Upper lobe of right lung (tissue), 1 donor: ENCODE measurements at regions not wholly inside any gene's neighbourhood (a gene's known extent, or its start where the extent isn't known, plus 50 kb on each side); places are given as distances from the start of the nearest gene placed in this dataset.
"Not testable (repeated sequence)": the region's sequence is repeated elsewhere in the genome, so short reads cannot be mapped to it uniquely, and the experiment has no call there.

Experiments
- ATAC-seq: fragments of 200-7000 bp; cut with Tn5 transposase; one replicate; pipeline ENCODE4 v1.9.1; 2020; ENCODE audit warnings: mild to moderate bottlenecking, moderate library complexity
- DNase-seq: peaks from one replicate; pipeline ENCODE4 v3.0.0-alpha.2; 2020
- H3K27ac ChIP-seq: fragments of 200-600 bp; one replicate; pipeline ENCODE4 v1.8.0; 2022
- H3K27me3 ChIP-seq: fragments of 200-600 bp; one replicate; pipeline ENCODE4 v1.8.0; 2022; ENCODE audit warnings: mild to moderate bottlenecking
- H3K36me3 ChIP-seq: fragments of 200-600 bp; one replicate; pipeline ENCODE4 v1.8.0; 2022
- H3K4me1 ChIP-seq: fragments of 200-600 bp; one replicate; pipeline ENCODE4 v1.8.0; 2022
- H3K4me3 ChIP-seq: fragments of 200-600 bp; one replicate; pipeline ENCODE4 v1.8.0; 2022; ENCODE audit warnings: mild to moderate bottlenecking
- H3K9me3 ChIP-seq: fragments of 200-600 bp; one replicate; pipeline ENCODE4 v1.8.0; 2022
- CTCF ChIP-seq: fragments of 200-600 bp; IDR thresholded peaks from one replicate; pipeline ENCODE4 v1.8.0; 2022; ENCODE audit warnings: antibody characterized with exemption
- intact Hi-C: fragments of 100-400 bp; cut with DNase I; formaldehyde crosslinking; loops from one replicate; pipeline ENCODE4 v1.11.0; 2022
- donor health status: DM: no; HTN: yes; CAD: no; lungs with severe emphysema.

- DNase-seq: peak; percentile 20
- ATAC-seq, H3K36me3 ChIP-seq, H3K4me3 ChIP-seq, H3K4me1 ChIP-seq, H3K27me3 ChIP-seq, intact Hi-C loops, H3K27ac ChIP-seq, H3K9me3 ChIP-seq: not testable (repeated sequence)
Observed at GRCh38 chr16:29188806-29189205, 204.0 kb downstream of the LAT start.

- H3K9me3 ChIP-seq, H3K36me3 ChIP-seq, H3K4me3 ChIP-seq, intact Hi-C loops, H3K4me1 ChIP-seq, H3K27me3 ChIP-seq: not testable (repeated sequence)
- peak overlapping the region; percentile 79 for H3K27ac ChIP-seq
- DNase-seq (peak; percentile 69), ATAC-seq (peak; percentile 36)
Observed at GRCh38 chr16:29186306-29187220, 201.7 kb downstream of the LAT start.

- H3K9me3 ChIP-seq, H3K4me3 ChIP-seq, intact Hi-C loops, H3K27me3 ChIP-seq, ATAC-seq, H3K4me1 ChIP-seq, H3K36me3 ChIP-seq: not testable (repeated sequence)
- peak overlapping the region; percentile 79 for H3K27ac ChIP-seq
- DNase-seq: peak; percentile 12
Observed at GRCh38 chr16:29185872-29186271, 201.0 kb downstream of the LAT start.

GRCh38 chr16:29184738-29185438, 200.0 kb downstream of the LAT start:
- ATAC-seq: peak; percentile 76
- H3K27ac ChIP-seq: peak overlapping the region; percentile 79
- intact Hi-C loops, H3K27me3 ChIP-seq, H3K4me3 ChIP-seq, H3K36me3 ChIP-seq, H3K9me3 ChIP-seq, H3K4me1 ChIP-seq: not testable (repeated sequence)
- DNase-seq: peak; percentile 85

GRCh38 chr16:29182940-29183868, 198.4 kb downstream of the LAT start:
- peak; percentile 60 for DNase-seq

GRCh38 chr16:29182501-29182900, 197.6 kb downstream of the LAT start:
- Histone ChIP-seq H3K9me3 (no peaks in the 10 kb centered on the region), H3K4me1 (peaks cover 24% of the 10 kb centered on the region), H3K27me3 (no peaks in the 10 kb centered on the region), H3K4me3 (no peak overlapping the region), H3K36me3 (no peaks in the 10 kb centered on the region), H3K27ac (no peak overlapping the region)
- DNase-seq: peak; percentile 65
- intact Hi-C loops: no loop called here
- TF ChIP-seq CTCF: no peak
- ATAC-seq: no peak

More at GRCh38 chr16:29182940-29183868, 198.4 kb downstream of the LAT start:
- H3K4me1 ChIP-seq: peaks cover 19% of the 10 kb centered on the region
- ATAC-seq, H3K9me3 ChIP-seq, H3K27ac ChIP-seq, H3K27me3 ChIP-seq, H3K4me3 ChIP-seq, H3K36me3 ChIP-seq, intact Hi-C loops: not testable (repeated sequence)

- H3K27ac ChIP-seq, intact Hi-C loops, H3K9me3 ChIP-seq, H3K4me3 ChIP-seq, H3K27me3 ChIP-seq, H3K36me3 ChIP-seq, ATAC-seq: not testable (repeated sequence)
- peak; percentile 57 for DNase-seq
- H3K4me1 ChIP-seq: peaks cover 25% of the 10 kb centered on the region
Observed at GRCh38 chr16:29181921-29182411, 197.1 kb downstream of the LAT start.

- peaks cover 25% of the 10 kb centered on the region for H3K4me1 ChIP-seq
Observed at GRCh38 chr16:29181254-29181780, 196.5 kb downstream of the LAT start.

GRCh38 chr16:29180206-29180600, 195.4 kb downstream of the LAT start:
- DNase-seq, H3K27me3 ChIP-seq, H3K9me3 ChIP-seq, intact Hi-C loops, H3K4me3 ChIP-seq, ATAC-seq, H3K36me3 ChIP-seq: not testable (repeated sequence)
- H3K27ac ChIP-seq: peak overlapping the region; percentile 75
- peaks cover 25% of the 10 kb centered on the region for H3K4me1 ChIP-seq

More at GRCh38 chr16:29181254-29181780, 196.5 kb downstream of the LAT start:
- ATAC-seq, intact Hi-C loops, H3K36me3 ChIP-seq, DNase-seq, H3K9me3 ChIP-seq, H3K27me3 ChIP-seq, H3K4me3 ChIP-seq, H3K27ac ChIP-seq: not testable (repeated sequence)
